ENCODE measurements at regions not wholly inside any gene's neighbourhood (a gene's known extent, or its start where the extent isn't known, plus 50 kb on each side); places are given as distances from the start of the nearest gene placed in this dataset.

- no peak overlapping the region for H3K9ac ChIP-seq (ENCODE audit: control insufficient read depth, insufficient read depth, low read length)
- 52% methylated on average over 13 of the region's 13 CpGs for WGBS (ENCODE audit: insufficient coverage, insufficient replicate concordance, low lambda C conversion rate, missing lambda C conversion rate)
- H3K79me2 ChIP-seq (ENCODE audit: control insufficient read depth, insufficient read depth, low read length), result no peaks in the 10 kb centered on the region
- no peaks in the 10 kb centered on the region for H3K36me3 ChIP-seq (ENCODE audit: control insufficient read depth in 2 of 2, insufficient read depth in 2 of 2, low read length in 1 of 2)
- no TSS peak for BruUV-seq (replicated peaks)
- in situ Hi-C loops (cut with MboI) (no loop called here), intact Hi-C loops (cut with micrococcal nuclease; ENCODE audit: unreplicated experiment) (no loop called here)
- TF ChIP-seq CHD2 (IDR thresholded peaks at IDR 0.05; ENCODE audit: borderline replicate concordance, low read depth, low read length) (no peak), CREB1 (IDR thresholded peaks at IDR 0.05; ENCODE audit: low read depth) (no peak), RFX5 (IDR thresholded peaks at IDR 0.05; ENCODE audit: low read depth, low read length) (no peak), MTA2 (IDR thresholded peaks at IDR 0.05; ENCODE audit: low read depth) (no peak), ZNF274 (IDR thresholded peaks at IDR 0.05; ENCODE audit: insufficient read depth, insufficient read length) (no peak), SMAD5 (IDR thresholded peaks at IDR 0.05; ENCODE audit: low read depth) (no peak), MTA3 (IDR thresholded peaks at IDR 0.05; ENCODE audit: borderline replicate concordance, low read length) (no peak), HDAC2 (IDR thresholded peaks at IDR 0.05) (no peak), PML (IDR thresholded peaks at IDR 0.05; ENCODE audit: low read length) (no peak)
- ChIA-PET CTCF (no interaction called here), POLR2A (interaction anchor here (0.6 kb wide), 1 partner anchor 8 kb away, joined by 3 read pairs; no protein-coding TSS in a partner anchor), SMC1A (ENCODE audit: uncharacterized antibody, unreplicated experiment) (no interaction called here), RAD21 (ENCODE audit: unreplicated experiment) (no interaction called here)
- FAIRE-seq, result no peak
- H2AFZ ChIP-seq (ENCODE audit: control insufficient read depth, low read depth, low read length), result no peak overlapping the region
- no peaks in the 10 kb centered on the region for H3K27me3 ChIP-seq (replicated peaks in 1 of 2; ENCODE audit: control insufficient read depth in 2 of 2, insufficient read depth in 2 of 2, low read length in 1 of 2)
- H3K4me1 ChIP-seq (ENCODE audit: control insufficient read depth, insufficient read depth, low read length), result no peaks in the 10 kb centered on the region
- H3K27ac ChIP-seq (ENCODE audit: control insufficient read depth, insufficient read depth), result no peak overlapping the region
- H4K20me1 ChIP-seq (ENCODE audit: control insufficient read depth, insufficient read depth), result no peaks in the 10 kb centered on the region
- H3K4me2 ChIP-seq (ENCODE audit: control insufficient read depth, insufficient read depth), result no peak overlapping the region
- no peak for ATAC-seq
- DNase-seq (ENCODE audit: low read depth, low spot score), result no peak
- no peaks in the 10 kb centered on the region for H3K9me3 ChIP-seq (replicated peaks; ENCODE audit: control insufficient read depth, insufficient read depth, low read length)
- H3K4me3 ChIP-seq, result no peak overlapping the region
These were observed 103.9 kb upstream of the SOX1 start for GRCh38 chr13:111963031-111963430.

- BruUV-seq (replicated peaks), result no TSS peak
- ChIA-PET POLR2A (no interaction called here), SMC1A (ENCODE audit: uncharacterized antibody, unreplicated experiment) (no interaction called here), RAD21 (ENCODE audit: unreplicated experiment) (no interaction called here), CTCF (no interaction called here)
- H3K36me3 ChIP-seq (ENCODE audit: control insufficient read depth in 2 of 2, insufficient read depth in 2 of 2, low read length in 1 of 2), result no peaks in the 10 kb centered on the region
- H3K27me3 ChIP-seq (replicated peaks in 1 of 2; ENCODE audit: control insufficient read depth in 2 of 2, insufficient read depth in 2 of 2, low read length in 1 of 2), result no peaks in the 10 kb centered on the region
- ATAC-seq, result no peak
- in situ Hi-C loops (cut with MboI), result no loop called here
- H3K27ac ChIP-seq (ENCODE audit: control insufficient read depth, insufficient read depth), result no peak overlapping the region
- H4K20me1 ChIP-seq (ENCODE audit: control insufficient read depth, insufficient read depth), result no peaks in the 10 kb centered on the region
- intact Hi-C loops (cut with micrococcal nuclease; ENCODE audit: unreplicated experiment), result no loop called here
- no peaks in the 10 kb centered on the region for H3K79me2 ChIP-seq (ENCODE audit: control insufficient read depth, insufficient read depth, low read length)
- no peak overlapping the region for H3K9ac ChIP-seq (ENCODE audit: control insufficient read depth, insufficient read depth, low read length)
- FAIRE-seq, result no peak
- H2AFZ ChIP-seq (ENCODE audit: control insufficient read depth, low read depth, low read length), result no peak overlapping the region
- no peaks in the 10 kb centered on the region for H3K4me1 ChIP-seq (ENCODE audit: control insufficient read depth, insufficient read depth, low read length)
- H3K4me3 ChIP-seq, result no peak overlapping the region
- H3K4me2 ChIP-seq (ENCODE audit: control insufficient read depth, insufficient read depth), result no peak overlapping the region
- no peak for DNase-seq (ENCODE audit: low read depth, low spot score)
- H3K9me3 ChIP-seq (replicated peaks; ENCODE audit: control insufficient read depth, insufficient read depth, low read length), result no peaks in the 10 kb centered on the region; the same call in 2 of the 3 replicates
- 61% methylated on average over 28 of the region's 28 CpGs for WGBS (ENCODE audit: insufficient coverage, insufficient replicate concordance, low lambda C conversion rate, missing lambda C conversion rate)
- no peak for TF ChIP-seq ZNF622 (IDR thresholded peaks at IDR 0.05)
- no peak for TF ChIP-seq SMARCA5 (IDR thresholded peaks at IDR 0.05)
- TF ChIP-seq MEF2A (IDR thresholded peaks at IDR 0.05; ENCODE audit: insufficient read depth, low read depth, low read length), result no peak
- TF ChIP-seq MTA2 (IDR thresholded peaks at IDR 0.05; ENCODE audit: low read depth), result no peak
- TF ChIP-seq TCF12 (IDR thresholded peaks at IDR 0.05; ENCODE audit: low read depth, low read length), result no peak
- TF ChIP-seq PBX3 (IDR thresholded peaks at IDR 0.05; ENCODE audit: insufficient replicate concordance, low read depth, low read length), result no peak
- TF ChIP-seq REST (IDR thresholded peaks at IDR 0.05; ENCODE audit: low read depth, low read length), result no peak
- TF ChIP-seq ASH2L (IDR thresholded peaks at IDR 0.05; ENCODE audit: borderline replicate concordance, low read depth), result no peak
These were observed 102.4 kb upstream of the SOX1 start for GRCh38 chr13:111964411-111965035.

Data from GM12878 (cell line).